ENCODE measurements at regions not wholly inside any gene's neighbourhood (a gene's known extent, or its start where the extent isn't known, plus 50 kb on each side); places are given as distances from the start of the nearest gene placed in this dataset.

- no peak overlapping the region for H3K4me3 Mint-ChIP-seq (ENCODE audit: unreplicated experiment)
- DNase-seq (ENCODE audit: low spot score), result no peak
- TF ChIP-seq, protein P1, sequence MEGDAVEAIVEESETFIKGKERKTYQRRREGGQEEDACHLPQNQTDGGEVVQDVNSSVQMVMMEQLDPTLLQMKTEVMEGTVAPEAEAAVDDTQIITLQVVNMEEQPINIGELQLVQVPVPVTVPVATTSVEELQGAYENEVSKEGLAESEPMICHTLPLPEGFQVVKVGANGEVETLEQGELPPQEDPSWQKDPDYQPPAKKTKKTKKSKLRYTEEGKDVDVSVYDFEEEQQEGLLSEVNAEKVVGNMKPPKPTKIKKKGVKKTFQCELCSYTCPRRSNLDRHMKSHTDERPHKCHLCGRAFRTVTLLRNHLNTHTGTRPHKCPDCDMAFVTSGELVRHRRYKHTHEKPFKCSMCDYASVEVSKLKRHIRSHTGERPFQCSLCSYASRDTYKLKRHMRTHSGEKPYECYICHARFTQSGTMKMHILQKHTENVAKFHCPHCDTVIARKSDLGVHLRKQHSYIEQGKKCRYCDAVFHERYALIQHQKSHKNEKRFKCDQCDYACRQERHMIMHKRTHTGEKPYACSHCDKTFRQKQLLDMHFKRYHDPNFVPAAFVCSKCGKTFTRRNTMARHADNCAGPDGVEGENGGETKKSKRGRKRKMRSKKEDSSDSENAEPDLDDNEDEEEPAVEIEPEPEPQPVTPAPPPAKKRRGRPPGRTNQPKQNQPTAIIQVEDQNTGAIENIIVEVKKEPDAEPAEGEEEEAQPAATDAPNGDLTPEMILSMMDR (IDR thresholded peaks at IDR 0.05; ENCODE audit: unreplicated experiment), result no peak
- H3K9me3 Mint-ChIP-seq (ENCODE audit: unreplicated experiment), result no peaks in the 10 kb centered on the region
- H3K27ac Mint-ChIP-seq (ENCODE audit: unreplicated experiment), result no peak overlapping the region
- no peaks in the 10 kb centered on the region for H3K36me3 Mint-ChIP-seq (ENCODE audit: low read depth, unreplicated experiment)
- no peaks in the 10 kb centered on the region for H3K4me1 Mint-ChIP-seq (ENCODE audit: unreplicated experiment)
- no peaks in the 10 kb centered on the region for H3K27me3 Mint-ChIP-seq (ENCODE audit: unreplicated experiment)
These were observed 117.6 kb upstream of the ADGRF1 start for GRCh38 chr6:47159763-47160162.

DNA sequence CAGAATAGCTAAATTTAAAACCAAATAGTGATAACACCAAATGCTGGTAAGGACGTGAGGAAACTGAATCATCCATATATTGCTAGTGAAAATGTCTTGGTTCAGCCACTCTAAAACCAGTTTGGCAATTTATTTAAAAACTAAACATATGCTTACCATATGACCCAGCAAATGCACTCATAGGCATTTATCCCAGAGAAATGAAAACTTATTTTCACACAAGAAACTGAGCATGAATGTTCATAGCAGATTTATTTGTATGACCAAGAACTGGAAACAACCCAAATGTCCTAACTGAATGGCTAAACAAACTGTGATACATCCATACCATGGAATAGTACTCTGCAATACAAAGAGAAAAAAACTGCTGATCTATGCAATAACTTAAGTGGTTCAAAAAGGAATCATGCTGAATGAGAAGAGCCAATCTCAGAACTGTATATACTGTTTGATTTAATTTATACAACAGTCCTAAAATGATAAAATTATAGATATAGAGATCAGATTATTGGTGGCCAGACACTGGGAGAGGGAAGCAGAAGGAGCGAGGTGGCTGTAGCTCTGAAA is 115.6 kb upstream of the ADGRF1 start:
- DNase-seq (ENCODE audit: low spot score), result no peak
- no peak overlapping the region for H3K27ac Mint-ChIP-seq (ENCODE audit: unreplicated experiment)
- peaks cover 5% of the 10 kb centered on the region for H3K4me1 Mint-ChIP-seq (ENCODE audit: unreplicated experiment)
- no peak overlapping the region for H3K4me3 Mint-ChIP-seq (ENCODE audit: unreplicated experiment)
- H3K27me3 Mint-ChIP-seq (ENCODE audit: unreplicated experiment), result no peaks in the 10 kb centered on the region
- TF ChIP-seq, protein P1 (IDR thresholded peaks at IDR 0.05; ENCODE audit: unreplicated experiment), result no peak
- no peaks in the 10 kb centered on the region for H3K36me3 Mint-ChIP-seq (ENCODE audit: low read depth, unreplicated experiment)
- H3K9me3 Mint-ChIP-seq (ENCODE audit: unreplicated experiment), result no peaks in the 10 kb centered on the region

DNA sequence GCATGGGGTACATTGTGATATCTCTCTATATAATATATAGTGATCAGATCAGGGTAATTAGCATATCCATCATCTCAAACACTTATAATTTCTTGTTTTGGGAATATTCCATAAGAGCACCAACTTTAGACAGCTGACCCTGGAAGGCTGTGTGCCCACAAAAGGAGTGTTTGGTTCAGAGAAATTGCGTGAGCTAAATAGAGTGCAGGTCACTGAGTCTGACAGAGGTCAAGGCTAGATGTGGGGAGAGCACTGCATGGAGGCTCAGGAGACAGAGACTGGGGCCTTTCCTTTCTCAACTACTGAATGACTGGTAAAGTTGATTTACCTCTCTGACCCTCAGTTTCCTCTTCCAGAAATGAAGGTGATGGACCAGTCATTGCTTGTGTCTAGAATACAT is 114.9 kb upstream of the ADGRF1 start:
- no peak overlapping the region for H3K4me3 Mint-ChIP-seq (ENCODE audit: unreplicated experiment)
- TF ChIP-seq, protein P1 (IDR thresholded peaks at IDR 0.05; ENCODE audit: unreplicated experiment), result no peak
- peaks cover 5% of the 10 kb centered on the region for H3K4me1 Mint-ChIP-seq (ENCODE audit: unreplicated experiment)
- H3K36me3 Mint-ChIP-seq (ENCODE audit: low read depth, unreplicated experiment), result no peaks in the 10 kb centered on the region
- no peaks in the 10 kb centered on the region for H3K9me3 Mint-ChIP-seq (ENCODE audit: unreplicated experiment)
- DNase-seq (ENCODE audit: low spot score), result no peak
- H3K27me3 Mint-ChIP-seq (ENCODE audit: unreplicated experiment), result no peaks in the 10 kb centered on the region
- no peak overlapping the region for H3K27ac Mint-ChIP-seq (ENCODE audit: unreplicated experiment)

DNA sequence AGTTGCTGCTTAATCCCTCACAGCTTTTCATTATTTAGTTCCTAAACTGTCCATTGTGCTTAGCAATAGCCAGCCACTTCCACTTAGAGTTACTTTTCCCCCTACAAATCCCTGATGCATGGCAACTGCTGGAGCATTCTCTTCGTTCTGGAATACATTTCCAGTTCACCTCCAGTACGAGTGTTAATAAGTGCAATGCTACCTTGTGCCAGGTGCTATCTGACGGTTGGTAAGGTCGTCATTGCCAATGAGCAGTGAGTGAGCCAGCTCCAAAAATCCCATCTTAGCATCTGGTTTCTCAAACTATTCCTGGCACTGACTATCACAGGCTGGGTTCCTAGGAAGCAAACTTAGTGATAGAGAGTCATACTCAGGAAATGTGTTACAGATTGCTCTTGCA is 114.1 kb upstream of the ADGRF1 start:
- Mint-ChIP-seq H3K36me3 (ENCODE audit: low read depth, unreplicated experiment) (no peaks in the 10 kb centered on the region), H3K9me3 (ENCODE audit: unreplicated experiment) (no peaks in the 10 kb centered on the region), H3K27me3 (ENCODE audit: unreplicated experiment) (no peaks in the 10 kb centered on the region), H3K27ac (ENCODE audit: unreplicated experiment) (no peak overlapping the region), H3K4me1 (ENCODE audit: unreplicated experiment) (peaks cover 5% of the 10 kb centered on the region), H3K4me3 (ENCODE audit: unreplicated experiment) (no peak overlapping the region)
- TF ChIP-seq, protein P1 (IDR thresholded peaks at IDR 0.05; ENCODE audit: unreplicated experiment), result no peak
- DNase-seq (ENCODE audit: low spot score), result no peak

DNA sequence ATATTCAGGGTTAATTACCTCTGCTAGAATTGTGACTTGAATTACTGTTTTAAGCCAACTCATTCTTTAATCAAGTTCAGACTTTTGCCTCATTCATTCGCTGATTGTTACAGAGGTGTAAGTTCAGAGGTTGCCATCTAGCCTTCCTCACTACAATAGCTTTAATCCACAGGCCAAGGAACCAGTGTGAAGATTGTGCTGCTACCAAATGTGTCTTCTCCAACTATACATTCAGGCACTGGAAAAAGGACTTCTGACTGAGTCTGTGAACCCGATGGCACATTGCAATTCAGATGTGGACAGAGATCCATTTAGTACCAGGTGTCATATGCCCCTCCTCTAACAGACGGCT is 111.2 kb upstream of the ADGRF1 start:
- no peak overlapping the region for H3K4me3 Mint-ChIP-seq (ENCODE audit: unreplicated experiment)
- no peak overlapping the region for H3K27ac Mint-ChIP-seq (ENCODE audit: unreplicated experiment)
- peaks cover 5% of the 10 kb centered on the region for H3K4me1 Mint-ChIP-seq (ENCODE audit: unreplicated experiment)
- TF ChIP-seq, protein P1 (IDR thresholded peaks at IDR 0.05; ENCODE audit: unreplicated experiment), result no peak
- DNase-seq (ENCODE audit: low spot score), result no peak
- H3K27me3 Mint-ChIP-seq (ENCODE audit: unreplicated experiment), result no peaks in the 10 kb centered on the region
- no peaks in the 10 kb centered on the region for H3K36me3 Mint-ChIP-seq (ENCODE audit: low read depth, unreplicated experiment)
- no peaks in the 10 kb centered on the region for H3K9me3 Mint-ChIP-seq (ENCODE audit: unreplicated experiment)

Data from endothelial cell (in vitro differentiated cells).